Activated naive CD8-positive, alpha-beta T cell (primary cell): ENCODE measurements at regions not wholly inside any gene's neighbourhood (a gene's known extent, or its start where the extent isn't known, plus 50 kb on each side); places are given as distances from the start of the nearest gene placed in this dataset.
"Not testable (repeated sequence)": the region's sequence is repeated elsewhere in the genome, so short reads cannot be mapped to it uniquely, and the experiment has no call there.

Experiments used
- H3K27ac Mint-ChIP-seq: one replicate; pipeline ENCODE4 v1.8.0; 2021; ENCODE audit warnings: mixed read lengths
- H3K27me3 Mint-ChIP-seq: one replicate; pipeline ENCODE4 v1.8.0; 2021; ENCODE audit warnings: mixed read lengths
- H3K36me3 Mint-ChIP-seq: one replicate; pipeline ENCODE4 v1.8.0; 2021; ENCODE audit warnings: mixed read lengths
- H3K4me1 Mint-ChIP-seq: one replicate; pipeline ENCODE4 v1.8.0; 2021; ENCODE audit warnings: low read depth, mixed read lengths
- H3K4me3 Mint-ChIP-seq: one replicate; pipeline ENCODE4 v1.8.0; 2021; ENCODE audit warnings: mild to moderate bottlenecking, mixed read lengths
- H3K9me3 Mint-ChIP-seq: one replicate; pipeline ENCODE4 v1.8.0; 2021; ENCODE audit warnings: low read depth, mixed read lengths

GRCh38 chr18:55906536-55906935, 318.5 kb upstream of the TCF4 start:
- Mint-ChIP-seq H3K36me3 (no peaks in the 10 kb centered on the region), H3K4me1 (no peaks in the 10 kb centered on the region), H3K27ac (no peak overlapping the region), H3K27me3 (no peaks in the 10 kb centered on the region), H3K9me3 (no peaks in the 10 kb centered on the region), H3K4me3 (no peak overlapping the region)

GRCh38 chr18:55903911-55904310, 315.9 kb upstream of the TCF4 start:
- H3K4me3 Mint-ChIP-seq: no peak overlapping the region
- H3K9me3 Mint-ChIP-seq: no peaks in the 10 kb centered on the region
- no peaks in the 10 kb centered on the region for H3K4me1 Mint-ChIP-seq
- H3K27me3 Mint-ChIP-seq: no peaks in the 10 kb centered on the region
- no peak overlapping the region for H3K27ac Mint-ChIP-seq
- H3K36me3 Mint-ChIP-seq: no peaks in the 10 kb centered on the region

GRCh38 chr18:55900380-55900779, 312.4 kb upstream of the TCF4 start:
- H3K4me1 Mint-ChIP-seq: no peaks in the 10 kb centered on the region
- H3K36me3 Mint-ChIP-seq: no peaks in the 10 kb centered on the region
- H3K4me3 Mint-ChIP-seq: no peak overlapping the region
- H3K27ac Mint-ChIP-seq: no peak overlapping the region
- H3K27me3 Mint-ChIP-seq: no peaks in the 10 kb centered on the region
- no peaks in the 10 kb centered on the region for H3K9me3 Mint-ChIP-seq

- Mint-ChIP-seq H3K36me3 (no peaks in the 10 kb centered on the region), H3K27ac (no peak overlapping the region), H3K4me1 (no peaks in the 10 kb centered on the region), H3K27me3 (no peaks in the 10 kb centered on the region), H3K4me3 (no peak overlapping the region), H3K9me3 (no peaks in the 10 kb centered on the region)
Observed at GRCh38 chr18:55897091-55897689, 309.2 kb upstream of the TCF4 start.

GRCh38 chr18:55893948-55894347, 306.0 kb upstream of the TCF4 start:
- Mint-ChIP-seq H3K36me3 (no peaks in the 10 kb centered on the region), H3K4me1 (no peaks in the 10 kb centered on the region), H3K27ac (no peak overlapping the region), H3K27me3 (no peaks in the 10 kb centered on the region), H3K9me3 (no peaks in the 10 kb centered on the region), H3K4me3 (no peak overlapping the region)

GRCh38 chr18:55892862-55893813, 305.1 kb upstream of the TCF4 start:
- not testable (repeated sequence) for H3K9me3 Mint-ChIP-seq, H3K27me3 Mint-ChIP-seq, H3K36me3 Mint-ChIP-seq, H3K4me3 Mint-ChIP-seq, H3K4me1 Mint-ChIP-seq, H3K27ac Mint-ChIP-seq

GRCh38 chr18:55886886-55887285, 298.9 kb upstream of the TCF4 start:
- H3K9me3 Mint-ChIP-seq: no peaks in the 10 kb centered on the region
- H3K27ac Mint-ChIP-seq: no peak overlapping the region

GRCh38 chr18:55884498-55884897, 296.5 kb upstream of the TCF4 start:
- Mint-ChIP-seq H3K27ac (no peak overlapping the region), H3K36me3 (no peaks in the 10 kb centered on the region), H3K4me1 (no peaks in the 10 kb centered on the region), H3K27me3 (no peaks in the 10 kb centered on the region), H3K9me3 (no peaks in the 10 kb centered on the region), H3K4me3 (no peak overlapping the region)

More at GRCh38 chr18:55886886-55887285, 298.9 kb upstream of the TCF4 start:
- Mint-ChIP-seq H3K4me1 (no peaks in the 10 kb centered on the region), H3K4me3 (no peak overlapping the region), H3K27me3 (no peaks in the 10 kb centered on the region), H3K36me3 (no peaks in the 10 kb centered on the region)

GRCh38 chr18:55880617-55881016, 292.6 kb upstream of the TCF4 start:
- no peak overlapping the region for H3K27ac Mint-ChIP-seq
- H3K36me3 Mint-ChIP-seq: no peaks in the 10 kb centered on the region
- no peaks in the 10 kb centered on the region for H3K4me1 Mint-ChIP-seq
- H3K9me3 Mint-ChIP-seq: peaks cover 5% of the 10 kb centered on the region
- H3K27me3 Mint-ChIP-seq: no peaks in the 10 kb centered on the region
- H3K4me3 Mint-ChIP-seq: no peak overlapping the region

- H3K4me3 Mint-ChIP-seq: no peak overlapping the region
- H3K9me3 Mint-ChIP-seq: peaks cover 5% of the 10 kb centered on the region
- H3K4me1 Mint-ChIP-seq: no peaks in the 10 kb centered on the region
Observed at GRCh38 chr18:55879331-55879730, 291.3 kb upstream of the TCF4 start.

GRCh38 chr18:55878224-55878623, 290.2 kb upstream of the TCF4 start:
- H3K9me3 Mint-ChIP-seq: peaks cover 5% of the 10 kb centered on the region
- H3K27ac Mint-ChIP-seq: no peak overlapping the region
- no peaks in the 10 kb centered on the region for H3K27me3 Mint-ChIP-seq

More at GRCh38 chr18:55879331-55879730, 291.3 kb upstream of the TCF4 start:
- Mint-ChIP-seq H3K27me3 (no peaks in the 10 kb centered on the region), H3K27ac (no peak overlapping the region), H3K36me3 (no peaks in the 10 kb centered on the region)

GRCh38 chr18:55877321-55877720, 289.3 kb upstream of the TCF4 start:
- Mint-ChIP-seq H3K4me1 (no peaks in the 10 kb centered on the region), H3K9me3 (peaks cover 5% of the 10 kb centered on the region), H3K4me3 (no peak overlapping the region), H3K27me3 (no peaks in the 10 kb centered on the region), H3K36me3 (no peaks in the 10 kb centered on the region), H3K27ac (no peak overlapping the region)

More at GRCh38 chr18:55878224-55878623, 290.2 kb upstream of the TCF4 start:
- Mint-ChIP-seq H3K4me1 (no peaks in the 10 kb centered on the region), H3K36me3 (no peaks in the 10 kb centered on the region), H3K4me3 (no peak overlapping the region)

GRCh38 chr18:55876254-55876653, 288.3 kb upstream of the TCF4 start:
- no peak overlapping the region for H3K27ac Mint-ChIP-seq
- peaks cover 5% of the 10 kb centered on the region for H3K9me3 Mint-ChIP-seq
- no peaks in the 10 kb centered on the region for H3K4me1 Mint-ChIP-seq
- no peaks in the 10 kb centered on the region for H3K36me3 Mint-ChIP-seq
- H3K4me3 Mint-ChIP-seq: no peak overlapping the region
- no peaks in the 10 kb centered on the region for H3K27me3 Mint-ChIP-seq

GRCh38 chr18:55875371-55875901, 287.4 kb upstream of the TCF4 start:
- Mint-ChIP-seq H3K27ac (no peak overlapping the region), H3K4me3 (no peak overlapping the region), H3K4me1 (no peaks in the 10 kb centered on the region), H3K27me3 (no peaks in the 10 kb centered on the region), H3K9me3 (peaks cover 5% of the 10 kb centered on the region), H3K36me3 (no peaks in the 10 kb centered on the region)
